ENCODE measurements at regions not wholly inside any gene's neighbourhood (a gene's known extent, or its start where the extent isn't known, plus 50 kb on each side); places are given as distances from the start of the nearest gene placed in this dataset.
A peak's percentile ranks its signal among the peaks of the same experiment; 100 is the strongest.

DNA sequence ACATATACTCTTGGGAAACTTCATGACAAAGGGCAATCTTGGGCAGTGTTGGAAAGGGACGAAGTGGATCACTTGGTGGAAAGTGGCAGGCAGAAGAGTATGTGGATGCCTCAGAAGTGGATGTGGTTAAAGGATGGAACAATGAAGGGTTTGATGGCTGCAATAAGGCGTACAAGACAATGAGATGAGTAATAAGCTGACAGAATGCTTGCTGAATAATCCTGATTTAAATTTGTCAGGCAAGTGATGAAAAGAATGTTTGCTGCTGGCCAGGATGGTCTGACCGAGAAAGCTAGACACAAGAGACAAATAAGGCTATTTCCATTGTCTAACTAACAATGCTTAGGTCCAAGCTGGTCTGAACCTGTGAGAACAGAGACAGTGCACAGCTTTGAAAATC lies 61.6 kb upstream of the CEP85L start:
- Histone ChIP-seq H3F3A (replicated peaks; ENCODE audit: insufficient read depth) (peaks cover 12% of the 10 kb centered on the region), H3K79me2 (ENCODE audit: insufficient read depth) (no peaks in the 10 kb centered on the region), H2AFZ (ENCODE audit: low read depth) (no peak overlapping the region), H3K27me3 (ENCODE audit: insufficient read depth) (no peaks in the 10 kb centered on the region), H3K9ac (no peak overlapping the region), H3K9me3 (no peaks in the 10 kb centered on the region), H4K20me1 (ENCODE audit: insufficient read depth) (no peaks in the 10 kb centered on the region), H3K4me3 (ENCODE audit: low read depth in 2 of 2, low read length in 1 of 2) (no peak overlapping the region), H3K27ac (ENCODE audit: low read depth in 2 of 2, low read length in 1 of 2) (peak overlapping the region in 1 of 2 experiments; percentile 18; a peak in 1 of 4 replicates), H3K9me2 (no peaks in the 10 kb centered on the region), H3K4me1 (ENCODE audit: control insufficient read depth in 1 of 2, insufficient read depth in 2 of 2, low read depth in 1 of 2, low read length in 1 of 2) (peaks cover 13 to 23% of the 10 kb centered on the region in 2 experiments; a peak in 3 of 4 replicates), H3K36me3 (replicated peaks in 1 of 2; ENCODE audit: control insufficient read depth in 1 of 2, insufficient read depth in 2 of 2, low read length in 1 of 2) (no peaks in the 10 kb centered on the region), H3K4me2 (peak overlapping the region; percentile 10; the same call in 1 of the 2 replicates)
- ChIA-PET CTCF (interaction anchor here (1.3 kb wide), 1 partner anchor 87 kb away, joined by 3 read pairs; no protein-coding TSS in a partner anchor), POLR2A (no interaction called here)
- no peak for DNase-seq
- WGBS (ENCODE audit: low lambda C conversion rate), result 37% methylated on average over 3 of the region's 3 CpGs
- TF ChIP-seq RCOR1 (IDR thresholded peaks at IDR 0.05; ENCODE audit: low read length), result no peak
- TF ChIP-seq TCF12 (IDR thresholded peaks at IDR 0.05), result peak; percentile 46; the same call in 1 of the 2 replicates
- no peak for TF ChIP-seq GATA2 (CRISPR knock-in tag; IDR thresholded peaks at IDR 0.05)
- TF ChIP-seq SMC3 (IDR thresholded peaks at IDR 0.05; ENCODE audit: low read depth, low read length), result no peak
- TF ChIP-seq, protein P1, sequence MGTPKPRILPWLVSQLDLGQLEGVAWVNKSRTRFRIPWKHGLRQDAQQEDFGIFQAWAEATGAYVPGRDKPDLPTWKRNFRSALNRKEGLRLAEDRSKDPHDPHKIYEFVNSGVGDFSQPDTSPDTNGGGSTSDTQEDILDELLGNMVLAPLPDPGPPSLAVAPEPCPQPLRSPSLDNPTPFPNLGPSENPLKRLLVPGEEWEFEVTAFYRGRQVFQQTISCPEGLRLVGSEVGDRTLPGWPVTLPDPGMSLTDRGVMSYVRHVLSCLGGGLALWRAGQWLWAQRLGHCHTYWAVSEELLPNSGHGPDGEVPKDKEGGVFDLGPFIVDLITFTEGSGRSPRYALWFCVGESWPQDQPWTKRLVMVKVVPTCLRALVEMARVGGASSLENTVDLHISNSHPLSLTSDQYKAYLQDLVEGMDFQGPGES (IDR thresholded peaks at IDR 0.05; ENCODE audit: low read depth, low read length), result no peak
- TF ChIP-seq, protein P2, sequence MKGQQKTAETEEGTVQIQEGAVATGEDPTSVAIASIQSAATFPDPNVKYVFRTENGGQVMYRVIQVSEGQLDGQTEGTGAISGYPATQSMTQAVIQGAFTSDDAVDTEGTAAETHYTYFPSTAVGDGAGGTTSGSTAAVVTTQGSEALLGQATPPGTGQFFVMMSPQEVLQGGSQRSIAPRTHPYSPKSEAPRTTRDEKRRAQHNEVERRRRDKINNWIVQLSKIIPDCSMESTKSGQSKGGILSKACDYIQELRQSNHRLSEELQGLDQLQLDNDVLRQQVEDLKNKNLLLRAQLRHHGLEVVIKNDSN (IDR thresholded peaks at IDR 0.05; ENCODE audit: borderline replicate concordance, low read depth), result no peak
- no peak for TF ChIP-seq NRF1 (IDR thresholded peaks at IDR 0.05; ENCODE audit: low read depth, low read length)
- no peak for TF ChIP-seq NFIC (IDR thresholded peaks at IDR 0.05; ENCODE audit: borderline replicate concordance)
- no peak for TF ChIP-seq CHD2 (IDR thresholded peaks at IDR 0.05; ENCODE audit: low read length, partially characterized antibody)
- TF ChIP-seq, protein P3, sequence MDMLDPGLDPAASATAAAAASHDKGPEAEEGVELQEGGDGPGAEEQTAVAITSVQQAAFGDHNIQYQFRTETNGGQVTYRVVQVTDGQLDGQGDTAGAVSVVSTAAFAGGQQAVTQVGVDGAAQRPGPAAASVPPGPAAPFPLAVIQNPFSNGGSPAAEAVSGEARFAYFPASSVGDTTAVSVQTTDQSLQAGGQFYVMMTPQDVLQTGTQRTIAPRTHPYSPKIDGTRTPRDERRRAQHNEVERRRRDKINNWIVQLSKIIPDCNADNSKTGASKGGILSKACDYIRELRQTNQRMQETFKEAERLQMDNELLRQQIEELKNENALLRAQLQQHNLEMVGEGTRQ (IDR thresholded peaks at IDR 0.05; ENCODE audit: borderline replicate concordance, low read depth, low read length), result no peak
- TF ChIP-seq, protein P4, sequence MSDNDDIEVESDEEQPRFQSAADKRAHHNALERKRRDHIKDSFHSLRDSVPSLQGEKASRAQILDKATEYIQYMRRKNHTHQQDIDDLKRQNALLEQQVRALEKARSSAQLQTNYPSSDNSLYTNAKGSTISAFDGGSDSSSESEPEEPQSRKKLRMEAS (IDR thresholded peaks at IDR 0.05; ENCODE audit: low read depth), result no peak
- TF ChIP-seq, protein P5, sequence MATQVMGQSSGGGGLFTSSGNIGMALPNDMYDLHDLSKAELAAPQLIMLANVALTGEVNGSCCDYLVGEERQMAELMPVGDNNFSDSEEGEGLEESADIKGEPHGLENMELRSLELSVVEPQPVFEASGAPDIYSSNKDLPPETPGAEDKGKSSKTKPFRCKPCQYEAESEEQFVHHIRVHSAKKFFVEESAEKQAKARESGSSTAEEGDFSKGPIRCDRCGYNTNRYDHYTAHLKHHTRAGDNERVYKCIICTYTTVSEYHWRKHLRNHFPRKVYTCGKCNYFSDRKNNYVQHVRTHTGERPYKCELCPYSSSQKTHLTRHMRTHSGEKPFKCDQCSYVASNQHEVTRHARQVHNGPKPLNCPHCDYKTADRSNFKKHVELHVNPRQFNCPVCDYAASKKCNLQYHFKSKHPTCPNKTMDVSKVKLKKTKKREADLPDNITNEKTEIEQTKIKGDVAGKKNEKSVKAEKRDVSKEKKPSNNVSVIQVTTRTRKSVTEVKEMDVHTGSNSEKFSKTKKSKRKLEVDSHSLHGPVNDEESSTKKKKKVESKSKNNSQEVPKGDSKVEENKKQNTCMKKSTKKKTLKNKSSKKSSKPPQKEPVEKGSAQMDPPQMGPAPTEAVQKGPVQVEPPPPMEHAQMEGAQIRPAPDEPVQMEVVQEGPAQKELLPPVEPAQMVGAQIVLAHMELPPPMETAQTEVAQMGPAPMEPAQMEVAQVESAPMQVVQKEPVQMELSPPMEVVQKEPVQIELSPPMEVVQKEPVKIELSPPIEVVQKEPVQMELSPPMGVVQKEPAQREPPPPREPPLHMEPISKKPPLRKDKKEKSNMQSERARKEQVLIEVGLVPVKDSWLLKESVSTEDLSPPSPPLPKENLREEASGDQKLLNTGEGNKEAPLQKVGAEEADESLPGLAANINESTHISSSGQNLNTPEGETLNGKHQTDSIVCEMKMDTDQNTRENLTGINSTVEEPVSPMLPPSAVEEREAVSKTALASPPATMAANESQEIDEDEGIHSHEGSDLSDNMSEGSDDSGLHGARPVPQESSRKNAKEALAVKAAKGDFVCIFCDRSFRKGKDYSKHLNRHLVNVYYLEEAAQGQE (IDR thresholded peaks at IDR 0.05; ENCODE audit: low read depth, low read length), result no peak
- no peak for TF ChIP-seq RAD21 (IDR thresholded peaks at IDR 0.05; ENCODE audit: low read length)
- no peak for TF ChIP-seq YY1 (IDR thresholded peaks at IDR 0.05; ENCODE audit: low read depth)
- no peak for TF ChIP-seq GABPA (IDR thresholded peaks at IDR 0.05; ENCODE audit: low read depth)
- no peak for TF ChIP-seq EZH2phosphoT487 (IDR thresholded peaks at IDR 0.05; ENCODE audit: borderline replicate concordance, low read depth)
- no peak for TF ChIP-seq TEAD4 (IDR thresholded peaks at IDR 0.05; ENCODE audit: borderline replicate concordance, insufficient read depth)
- TF ChIP-seq RFX5 (IDR thresholded peaks at IDR 0.05; ENCODE audit: low read length), result no peak
- TF ChIP-seq, protein P6, sequence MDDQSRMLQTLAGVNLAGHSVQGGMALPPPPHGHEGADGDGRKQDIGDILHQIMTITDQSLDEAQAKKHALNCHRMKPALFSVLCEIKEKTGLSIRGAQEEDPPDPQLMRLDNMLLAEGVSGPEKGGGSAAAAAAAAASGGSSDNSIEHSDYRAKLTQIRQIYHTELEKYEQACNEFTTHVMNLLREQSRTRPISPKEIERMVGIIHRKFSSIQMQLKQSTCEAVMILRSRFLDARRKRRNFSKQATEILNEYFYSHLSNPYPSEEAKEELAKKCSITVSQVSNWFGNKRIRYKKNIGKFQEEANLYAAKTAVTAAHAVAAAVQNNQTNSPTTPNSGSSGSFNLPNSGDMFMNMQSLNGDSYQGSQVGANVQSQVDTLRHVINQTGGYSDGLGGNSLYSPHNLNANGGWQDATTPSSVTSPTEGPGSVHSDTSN (IDR thresholded peaks at IDR 0.05), result peak; percentile 82
- TF ChIP-seq JUND (IDR thresholded peaks at IDR 0.05), result peak; percentile 47; the same call in 1 of the 2 replicates
- TF ChIP-seq POLR2AphosphoS5 (IDR thresholded peaks at IDR 0.05; ENCODE audit: low read depth, low read length), result no peak
- TF ChIP-seq TAF1 (IDR thresholded peaks at IDR 0.05; ENCODE audit: borderline replicate concordance, low read depth, low read length), result no peak
- 0 out of 4 replicates have a peak, but pooled peaks of 1 of the 2 experiments have one; percentile 11 for TF ChIP-seq EP300 (IDR thresholded peaks at IDR 0.05; ENCODE audit: borderline replicate concordance in 1 of 2, low read depth in 1 of 2, low read length in 1 of 2)
- TF ChIP-seq MEF2A (IDR thresholded peaks at IDR 0.05; ENCODE audit: borderline replicate concordance, low read depth), result no peak
- TF ChIP-seq, protein P7, sequence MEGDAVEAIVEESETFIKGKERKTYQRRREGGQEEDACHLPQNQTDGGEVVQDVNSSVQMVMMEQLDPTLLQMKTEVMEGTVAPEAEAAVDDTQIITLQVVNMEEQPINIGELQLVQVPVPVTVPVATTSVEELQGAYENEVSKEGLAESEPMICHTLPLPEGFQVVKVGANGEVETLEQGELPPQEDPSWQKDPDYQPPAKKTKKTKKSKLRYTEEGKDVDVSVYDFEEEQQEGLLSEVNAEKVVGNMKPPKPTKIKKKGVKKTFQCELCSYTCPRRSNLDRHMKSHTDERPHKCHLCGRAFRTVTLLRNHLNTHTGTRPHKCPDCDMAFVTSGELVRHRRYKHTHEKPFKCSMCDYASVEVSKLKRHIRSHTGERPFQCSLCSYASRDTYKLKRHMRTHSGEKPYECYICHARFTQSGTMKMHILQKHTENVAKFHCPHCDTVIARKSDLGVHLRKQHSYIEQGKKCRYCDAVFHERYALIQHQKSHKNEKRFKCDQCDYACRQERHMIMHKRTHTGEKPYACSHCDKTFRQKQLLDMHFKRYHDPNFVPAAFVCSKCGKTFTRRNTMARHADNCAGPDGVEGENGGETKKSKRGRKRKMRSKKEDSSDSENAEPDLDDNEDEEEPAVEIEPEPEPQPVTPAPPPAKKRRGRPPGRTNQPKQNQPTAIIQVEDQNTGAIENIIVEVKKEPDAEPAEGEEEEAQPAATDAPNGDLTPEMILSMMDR (IDR thresholded peaks at IDR 0.05), result no peak
- peak; percentile 37; the same call in 1 of the 2 replicates for TF ChIP-seq FOSL2 (IDR thresholded peaks at IDR 0.05; ENCODE audit: borderline replicate concordance, low read depth)
